GM21390 (cell line): ENCODE measurements at regions not wholly inside any gene's neighbourhood (a gene's known extent, or its start where the extent isn't known, plus 50 kb on each side); places are given as distances from the start of the nearest gene placed in this dataset.

ENCODE experiments used
- ATAC-seq: cut with Tn5 transposase; IDR thresholded peaks from one replicate; pipeline ENCODE4 v1.9.1; 2021; ENCODE audit not compliant: unreplicated experiment

DNA sequence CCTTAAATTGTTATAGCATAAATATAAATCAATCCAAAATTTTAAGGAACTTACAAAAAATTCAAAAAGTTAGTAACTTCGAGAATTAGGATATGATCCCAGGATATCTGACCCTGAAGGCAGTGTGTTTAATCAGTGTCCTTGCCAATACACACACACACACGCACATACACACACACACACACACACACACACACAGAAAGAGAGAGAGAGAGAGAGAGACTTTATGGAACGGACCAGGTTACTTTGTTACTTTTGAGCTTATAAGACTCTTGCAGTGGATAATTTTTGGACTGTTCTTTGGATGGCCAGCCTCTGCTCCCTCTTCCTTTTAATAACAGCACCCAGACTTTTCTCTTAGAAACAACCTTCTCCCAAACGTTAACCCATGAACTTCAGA lies 322.9 kb downstream of the NFIB start:
- ATAC-seq: no peak

GRCh38 chr9:13990331-13990730 lies 323.6 kb downstream of the NFIB start:
- ATAC-seq: no peak

DNA sequence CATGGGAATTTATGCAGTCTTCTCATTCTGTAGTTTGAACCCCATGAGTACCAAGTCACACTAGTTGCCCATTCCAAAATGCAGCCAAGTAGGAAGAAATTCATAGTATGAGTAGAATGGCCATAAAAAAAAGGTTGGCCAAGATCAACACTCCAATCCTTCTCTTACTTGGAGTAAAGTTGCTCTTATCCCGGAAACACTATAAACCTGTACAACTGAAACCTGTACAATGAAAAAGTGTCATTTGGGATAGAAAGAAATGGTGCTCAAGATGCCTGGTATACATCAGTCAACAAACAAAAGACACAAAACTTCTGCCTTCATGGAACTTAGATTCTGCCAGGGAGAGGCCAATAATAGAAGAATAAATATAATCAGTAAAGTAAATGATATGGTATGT lies 325.0 kb downstream of the NFIB start:
- no peak for ATAC-seq

GRCh38 chr9:13983607-13984006 lies 330.3 kb downstream of the NFIB start:
- no peak for ATAC-seq

DNA sequence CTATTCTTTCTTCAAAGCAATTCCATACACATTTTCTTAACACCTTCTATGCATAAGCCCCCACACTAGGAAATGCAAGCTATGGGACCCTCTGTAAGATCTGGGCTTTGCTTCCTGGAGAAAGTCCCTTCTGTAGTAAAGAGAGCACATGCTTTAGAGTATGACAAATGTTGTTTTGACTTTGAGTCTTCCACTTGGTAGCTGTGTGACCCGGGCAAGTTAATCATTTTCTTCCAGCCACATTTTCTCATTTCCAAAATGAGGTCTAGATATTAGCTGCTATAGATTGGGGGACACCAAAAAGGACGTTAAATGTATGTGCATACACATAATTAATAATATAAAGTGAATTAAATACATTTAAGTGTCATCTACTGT lies 334.0 kb downstream of the NFIB start:
- ATAC-seq: no peak

- ATAC-seq: no peak
Measured at GRCh38 chr9:13975611-13976290, 338.2 kb downstream of the NFIB start.

DNA sequence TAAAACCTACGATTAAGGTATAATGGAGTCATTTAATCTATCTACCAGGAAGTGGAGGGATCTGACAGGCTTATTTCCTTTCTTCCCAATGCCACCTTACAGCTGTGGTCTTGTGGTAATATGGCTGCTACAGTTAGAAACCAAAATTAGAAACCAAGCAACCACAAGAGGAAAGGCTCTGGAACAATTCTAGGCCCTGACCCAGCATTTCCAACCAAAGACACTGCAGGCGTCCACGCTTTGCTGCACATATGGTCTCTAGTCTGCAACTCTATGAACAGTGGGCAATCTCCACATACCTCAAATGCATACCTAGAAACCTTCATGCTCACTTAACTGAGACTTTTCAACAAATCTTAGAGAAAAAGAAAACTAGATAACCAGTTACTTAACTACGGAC lies 339.1 kb downstream of the NFIB start:
- no peak for ATAC-seq

DNA sequence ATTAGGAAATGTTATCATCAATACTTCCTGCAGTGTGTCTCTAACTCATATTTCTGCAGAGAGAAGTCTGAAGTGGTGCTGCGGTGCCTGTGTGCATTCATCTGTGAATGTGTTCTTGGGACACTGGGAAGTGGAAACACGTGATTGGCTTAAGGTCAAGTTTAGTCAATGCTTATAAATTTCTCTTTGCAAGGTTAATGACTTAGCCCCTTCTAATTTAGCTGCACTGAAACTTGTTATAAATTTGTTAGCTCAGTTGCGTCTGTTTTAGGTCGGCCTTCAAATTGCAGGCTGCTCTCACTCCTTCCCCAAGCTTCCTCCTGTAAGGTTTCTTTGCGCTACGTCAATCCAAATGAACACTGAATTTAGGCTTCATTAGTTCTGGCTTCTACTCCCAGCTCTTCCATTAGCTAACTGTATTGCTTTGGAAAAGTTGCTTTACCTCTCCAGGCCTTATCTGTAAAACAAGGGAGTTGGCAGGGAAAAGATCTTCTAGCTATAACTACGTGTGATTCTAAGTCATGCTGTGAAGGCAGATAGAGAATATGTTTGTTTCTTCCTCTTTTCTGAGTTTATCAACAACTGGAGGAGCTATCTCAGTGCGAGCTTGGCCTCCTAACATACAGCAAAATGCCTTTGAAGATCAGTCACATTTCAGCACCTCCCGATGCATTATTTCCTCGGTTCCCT lies 341.8 kb downstream of the NFIB start:
- no peak for ATAC-seq

- no peak for ATAC-seq
Measured at GRCh38 chr9:13971415-13971814, 342.5 kb downstream of the NFIB start.

GRCh38 chr9:13970426-13970825 lies 343.5 kb downstream of the NFIB start:
- no peak for ATAC-seq

DNA sequence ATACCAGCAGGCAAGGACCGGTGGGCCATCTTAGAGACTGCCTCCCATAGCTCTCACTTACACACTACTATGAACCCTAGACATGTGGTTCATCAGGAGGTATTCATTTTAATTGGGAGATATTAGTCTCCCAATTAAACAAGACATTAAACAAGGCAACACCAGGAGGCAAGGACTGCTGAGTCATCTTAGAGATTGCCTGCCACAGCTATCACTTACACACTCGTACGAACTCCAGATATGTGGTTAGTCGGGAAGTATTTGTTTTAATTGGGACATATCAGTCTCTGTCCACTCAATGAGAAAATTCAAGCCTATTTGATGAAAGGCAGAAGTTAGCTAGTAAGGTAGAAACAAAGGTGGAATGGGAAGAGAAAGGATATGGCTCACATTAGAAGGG lies 343.9 kb downstream of the NFIB start:
- ATAC-seq: no peak

GRCh38 chr9:13967438-13967837 lies 346.5 kb downstream of the NFIB start:
- ATAC-seq: no peak

DNA sequence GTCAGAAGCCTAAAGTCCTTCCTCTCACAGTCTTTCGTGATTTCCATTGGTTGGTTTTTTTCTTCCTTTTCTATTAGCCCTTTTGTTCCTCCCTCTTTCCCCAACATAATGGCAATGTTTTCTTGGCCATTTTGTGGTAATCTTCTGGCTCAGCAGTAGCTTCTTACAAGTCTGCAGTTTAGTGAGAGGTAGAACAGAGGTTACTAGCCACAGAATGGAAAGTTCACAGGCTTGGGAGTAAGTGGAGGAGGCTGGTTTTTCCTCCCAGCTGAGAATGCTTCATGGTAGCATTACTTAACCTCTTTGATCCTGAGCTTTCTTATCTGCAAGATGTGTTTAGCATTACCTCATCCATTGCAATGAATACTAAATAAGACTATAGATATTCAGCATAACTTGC lies 346.9 kb downstream of the NFIB start:
- ATAC-seq: no peak

- no peak for ATAC-seq
Measured at GRCh38 chr9:13963005-13963653, 350.8 kb downstream of the NFIB start.

DNA sequence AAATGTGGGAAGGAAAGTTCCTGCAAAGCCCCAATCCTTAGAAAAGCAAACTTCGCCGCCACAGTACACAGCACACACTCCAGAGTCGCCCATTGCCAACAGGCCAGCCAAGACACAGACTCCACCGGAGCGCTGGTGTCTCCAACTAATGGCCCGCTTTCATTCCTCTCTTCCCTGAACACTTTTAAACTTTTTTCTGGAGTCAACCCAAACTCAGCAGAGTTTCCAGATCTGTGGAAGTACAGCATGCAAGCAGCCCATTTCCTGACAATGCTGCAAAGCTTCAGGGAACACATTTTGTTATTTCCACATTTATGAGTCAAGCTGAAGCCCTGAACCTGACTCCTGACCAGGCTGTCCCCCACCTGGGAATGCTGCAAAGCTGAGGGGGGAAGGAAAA lies 351.9 kb downstream of the NFIB start:
- no peak for ATAC-seq

DNA sequence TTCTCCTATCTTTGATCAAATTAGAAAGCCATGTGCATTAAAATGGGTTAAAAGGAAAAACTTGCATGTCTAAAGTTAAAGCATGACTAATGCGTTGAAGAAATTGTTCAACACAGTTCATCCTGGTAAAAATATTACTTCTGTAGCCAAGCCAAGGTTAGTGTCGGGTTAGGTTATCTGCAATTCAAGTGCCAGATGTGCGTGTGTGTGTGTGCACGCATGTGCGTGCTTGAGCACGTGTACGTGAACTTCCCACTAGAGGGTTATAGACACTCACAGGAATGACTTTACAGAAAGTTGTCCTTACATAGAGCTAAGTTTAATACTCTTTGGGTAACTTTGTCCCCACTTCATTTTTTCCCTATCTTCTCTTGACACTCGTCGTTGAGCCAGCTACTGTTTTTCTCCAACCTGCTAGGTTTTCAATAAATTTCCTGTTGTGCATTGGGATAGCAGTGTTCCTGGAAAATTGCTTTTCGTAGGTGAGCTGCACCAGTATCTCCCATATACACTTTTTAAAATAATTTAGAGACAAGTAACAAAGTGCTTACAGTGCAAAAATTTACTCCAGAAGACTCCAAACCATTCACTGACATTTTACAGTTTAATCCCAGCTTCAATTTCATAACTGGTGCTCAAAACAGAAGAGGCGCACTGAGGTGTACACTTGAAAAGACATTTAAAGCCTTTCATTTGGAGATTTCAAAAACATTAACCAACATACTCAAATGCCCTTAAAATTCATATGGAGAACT lies 353.8 kb downstream of the NFIB start:
- ATAC-seq: no peak

GRCh38 chr9:13958672-13959071 lies 355.3 kb downstream of the NFIB start:
- ATAC-seq: no peak

- no peak for ATAC-seq
Measured at GRCh38 chr9:13957089-13957488, 356.9 kb downstream of the NFIB start.

DNA sequence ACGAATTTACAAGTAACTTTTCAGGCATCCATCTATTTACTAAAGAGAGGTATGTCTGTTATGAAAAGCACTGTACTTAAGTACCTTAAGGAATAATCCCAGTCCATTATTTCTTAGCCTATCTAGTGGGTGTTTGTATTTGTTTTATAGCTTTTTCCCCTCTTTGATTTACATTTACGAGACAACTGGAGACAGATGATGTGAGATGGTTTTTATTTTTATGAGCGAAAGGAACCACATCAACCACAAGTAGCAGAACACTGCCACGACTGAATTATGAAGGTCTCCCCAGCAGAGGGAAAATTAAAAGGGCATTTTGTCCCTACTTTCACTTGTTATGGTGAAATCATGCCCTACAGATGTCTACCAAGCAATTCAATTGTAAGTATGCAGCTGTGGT lies 357.8 kb downstream of the NFIB start:
- ATAC-seq: no peak

- no peak for ATAC-seq
Measured at GRCh38 chr9:13952906-13953305, 361.0 kb downstream of the NFIB start.

GRCh38 chr9:13948037-13948436 lies 365.9 kb downstream of the NFIB start:
- no peak for ATAC-seq

DNA sequence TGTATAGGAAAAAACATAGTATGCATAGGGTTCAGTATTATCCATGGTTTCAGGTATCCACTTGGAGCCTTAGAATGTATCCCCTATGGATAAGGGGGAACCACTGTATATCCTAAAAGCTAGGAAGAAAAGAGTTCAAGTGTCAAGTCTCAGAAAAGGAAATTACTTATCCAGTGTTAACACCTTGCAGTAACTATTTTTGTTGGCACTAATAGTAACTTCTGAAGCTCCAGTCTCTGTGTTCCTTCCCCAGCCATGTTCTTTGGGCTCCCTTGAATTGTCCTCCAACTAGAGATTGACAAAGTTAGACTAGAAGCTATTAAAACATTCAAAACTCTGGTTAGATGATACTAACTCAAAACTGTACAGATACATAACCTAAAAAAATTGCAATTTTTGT lies 370.8 kb downstream of the NFIB start:
- ATAC-seq: no peak
